ENCODE measurements at regions not wholly inside any gene's neighbourhood (a gene's known extent, or its start where the extent isn't known, plus 50 kb on each side); places are given as distances from the start of the nearest gene placed in this dataset.
"Not testable (repeated sequence)": the region's sequence is repeated elsewhere in the genome, so short reads cannot be mapped to it uniquely, and the experiment has no call there.

GRCh38 chrX:55142206-55142918 lies 53.5 kb downstream of the PAGE2 start:
- no peak for DNase-seq (ENCODE audit: low read depth)

- no peak for DNase-seq (ENCODE audit: low read depth)
These were observed 54.1 kb downstream of the PAGE2 start for GRCh38 chrX:55142919-55143310.

- DNase-seq (ENCODE audit: low read depth), result no peak
These were observed 54.8 kb downstream of the PAGE2 start for GRCh38 chrX:55143621-55144020.

- no peak for DNase-seq (ENCODE audit: low read depth)
These were observed 55.9 kb downstream of the PAGE2 start for GRCh38 chrX:55144697-55145096.

GRCh38 chrX:55149242-55149641 lies 60.4 kb downstream of the PAGE2 start:
- DNase-seq (ENCODE audit: low read depth), result no peak

- DNase-seq (ENCODE audit: low read depth), result no peak
These were observed 62.4 kb downstream of the PAGE2 start for GRCh38 chrX:55151199-55151598.

GRCh38 chrX:55159551-55159950 lies 60.6 kb upstream of the PAGE5 start:
- no peak for DNase-seq (ENCODE audit: low read depth)

- DNase-seq (ENCODE audit: low read depth), result peak; percentile 58
These were observed 59.2 kb upstream of the PAGE5 start for GRCh38 chrX:55160685-55161552.

GRCh38 chrX:55161581-55161980 lies 58.6 kb upstream of the PAGE5 start:
- no peak for DNase-seq (ENCODE audit: low read depth)

GRCh38 chrX:55163171-55163570 lies 57.0 kb upstream of the PAGE5 start:
- no peak for DNase-seq (ENCODE audit: low read depth)

- DNase-seq (ENCODE audit: low read depth), result not testable (repeated sequence)
These were observed 55.1 kb upstream of the PAGE5 start for GRCh38 chrX:55165026-55165425.

GRCh38 chrX:55167124-55167803 lies 52.9 kb upstream of the PAGE5 start:
- DNase-seq (ENCODE audit: low read depth), result no peak

GRCh38 chrX:55167901-55168300 lies 52.2 kb upstream of the PAGE5 start:
- no peak for DNase-seq (ENCODE audit: low read depth)

GRCh38 chrX:55169782-55170181 lies 50.4 kb upstream of the PAGE5 start:
- no peak for DNase-seq (ENCODE audit: low read depth)
